MV-4-11 (cell line): ENCODE measurements at regions not wholly inside any gene's neighbourhood (a gene's known extent, or its start where the extent isn't known, plus 50 kb on each side); places are given as distances from the start of the nearest gene placed in this dataset.
A peak's percentile ranks its signal among the peaks of the same experiment; 100 is the strongest.

ENCODE experiments used
- DNase-seq: peaks from one replicate; lab custom pipeline; 2025; lab: John Stamatoyannopoulos, UW

DNA sequence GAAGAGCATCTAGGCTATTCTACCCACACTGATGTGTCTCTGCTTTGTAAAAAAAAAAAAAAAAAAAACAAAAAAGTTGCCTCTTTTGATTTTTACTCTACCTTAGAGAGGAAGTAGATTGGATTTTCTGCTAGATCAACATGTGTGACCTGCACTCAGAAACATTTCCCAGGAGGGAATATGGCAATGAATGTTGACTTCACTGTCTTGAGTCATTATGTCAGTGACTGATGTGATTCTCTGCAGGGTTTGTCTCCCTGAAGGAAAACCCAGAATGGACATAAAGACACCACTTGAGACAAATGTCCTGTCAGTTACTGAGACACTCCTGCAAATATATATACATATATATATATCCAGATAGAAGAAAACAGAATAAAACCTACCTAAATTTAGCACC lies 370.3 kb downstream of the BMPER start:
- no peak for DNase-seq

DNA sequence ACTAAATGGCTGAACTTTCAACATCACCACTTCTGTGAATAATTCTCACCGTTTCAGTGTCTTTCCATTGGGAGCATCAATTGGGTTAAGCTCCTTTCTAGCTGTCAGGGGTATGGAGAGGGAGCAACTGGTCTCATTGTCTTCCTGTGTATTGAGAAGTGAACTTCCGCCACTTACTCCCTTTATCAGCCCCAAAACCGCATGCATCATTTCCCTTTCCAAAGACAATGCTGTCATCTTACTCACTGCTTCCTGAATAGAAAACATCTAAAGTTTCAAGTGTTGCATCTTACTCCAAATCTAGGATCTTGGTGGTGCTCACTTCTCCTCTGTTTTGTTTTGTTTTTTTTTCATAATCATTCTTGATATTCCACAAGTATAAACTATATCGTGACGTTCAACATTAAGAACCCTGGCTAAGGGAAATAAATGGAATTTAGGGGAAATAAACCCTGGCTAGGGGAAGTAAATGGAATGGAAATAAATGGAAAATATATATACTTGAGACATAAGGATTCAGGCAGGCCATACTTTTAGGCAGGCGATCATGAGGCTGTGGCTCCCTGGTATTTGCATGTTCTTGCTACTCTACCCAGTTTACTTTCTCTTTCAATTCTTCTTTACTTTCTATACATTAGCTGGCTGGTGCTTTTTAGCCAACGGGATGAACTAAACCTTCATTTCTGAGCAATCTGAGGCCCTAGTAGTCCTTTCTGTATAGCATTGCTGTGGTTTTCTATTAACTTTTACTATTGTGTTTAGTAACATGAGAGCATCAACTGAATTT lies 371.9 kb downstream of the BMPER start:
- DNase-seq, result peak; percentile 93

DNA sequence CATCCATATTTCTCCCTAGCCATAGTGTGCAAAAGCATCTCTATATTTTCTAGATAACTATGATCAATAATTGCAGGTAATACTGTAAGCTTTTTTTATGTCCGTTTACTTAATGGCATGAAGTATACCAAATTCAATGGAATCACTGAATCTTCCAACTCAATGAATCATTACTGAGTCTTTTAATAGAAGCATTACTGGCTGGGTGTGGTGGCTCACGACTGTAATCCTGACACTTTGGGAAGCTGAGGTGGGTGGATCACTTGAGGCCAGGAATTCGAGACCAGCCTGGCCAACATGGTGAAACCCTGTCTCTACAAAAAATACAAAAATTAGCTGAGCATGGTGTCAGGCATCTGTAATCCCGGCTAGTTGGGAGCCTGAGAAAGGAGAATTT lies 372.5 kb downstream of the BMPER start:
- no peak for DNase-seq

DNA sequence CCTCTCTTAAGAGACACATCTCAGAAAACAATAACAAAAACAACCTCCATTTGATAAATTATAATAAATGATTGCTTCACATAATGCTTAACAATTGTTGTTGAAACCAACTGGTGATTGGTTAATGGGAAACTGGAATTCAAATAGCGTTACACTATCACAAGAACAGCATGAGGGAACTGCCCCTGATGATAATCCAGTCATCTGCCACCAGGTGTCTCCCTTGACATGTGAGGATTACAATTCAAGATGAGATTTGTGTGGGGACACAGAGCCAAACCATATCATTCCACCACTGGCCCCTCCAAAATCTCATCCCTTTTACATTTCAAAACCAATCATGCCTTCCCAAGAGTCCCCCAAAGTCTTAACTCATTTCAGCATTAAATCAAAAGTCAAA lies 375.9 kb downstream of the BMPER start:
- DNase-seq, result no peak

DNA sequence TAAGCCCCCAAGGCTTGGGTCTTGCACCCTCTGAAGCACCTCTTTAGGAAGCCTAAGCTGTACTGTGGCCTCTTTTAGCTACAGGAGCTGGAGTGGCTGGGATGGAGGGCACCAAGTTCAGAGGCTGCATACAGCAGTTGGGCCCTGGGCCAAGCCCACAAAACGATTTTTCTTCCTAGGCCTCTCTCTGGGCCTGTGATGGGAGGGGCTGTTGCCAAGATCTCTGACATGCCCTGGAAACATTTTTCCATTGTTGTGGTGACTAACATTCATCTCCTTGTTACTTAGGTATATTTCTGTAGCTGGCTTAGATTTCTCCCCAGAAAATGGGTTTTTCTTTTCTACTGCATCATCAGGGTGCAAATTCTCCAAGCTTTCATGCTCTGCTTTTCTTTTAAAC lies 375.7 kb upstream of the NPSR1 start:
- DNase-seq, result no peak

DNA sequence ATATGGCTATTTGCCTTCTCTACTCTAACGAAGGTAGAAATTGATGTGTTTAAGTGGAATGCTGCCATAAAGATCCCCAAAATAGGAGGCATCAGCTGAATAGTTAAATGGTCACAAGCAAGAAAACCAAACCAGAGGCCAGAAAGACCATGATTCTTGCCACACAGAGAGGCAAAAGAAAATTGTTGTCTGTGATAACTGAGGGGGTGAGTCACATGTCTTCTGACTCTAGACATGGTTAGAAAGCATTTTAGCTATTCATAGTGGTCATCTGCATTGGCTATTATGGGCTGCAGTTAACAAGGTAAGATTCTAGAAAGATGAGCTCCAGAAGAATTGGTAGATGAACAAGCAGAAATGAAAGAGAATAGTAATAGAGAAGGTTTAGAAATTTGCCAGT lies 361.4 kb upstream of the NPSR1 start:
- no peak for DNase-seq

DNA sequence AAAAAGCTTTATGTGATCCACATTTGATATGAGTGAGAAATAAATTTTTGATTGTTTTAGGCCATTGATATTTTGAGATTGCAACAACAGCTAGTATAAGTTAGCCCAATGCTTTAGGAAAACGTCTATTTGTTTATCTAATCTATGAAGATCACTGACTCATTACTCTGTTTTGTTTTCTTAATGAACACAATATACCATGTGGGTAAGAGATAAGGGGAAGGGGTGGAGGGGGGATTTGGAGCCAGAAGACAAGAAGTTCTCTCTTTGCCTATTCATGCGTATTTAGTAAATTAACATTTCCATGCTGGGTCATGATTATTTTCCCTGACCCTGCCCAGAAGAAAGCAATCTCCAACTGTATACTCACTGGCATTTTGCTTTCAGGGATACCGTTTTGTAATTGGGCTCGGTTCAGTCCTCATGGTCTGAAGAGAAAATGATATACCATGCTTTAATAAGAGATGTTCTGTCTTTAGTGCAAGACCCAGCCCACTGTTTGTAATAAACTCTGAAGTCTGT lies 359.5 kb upstream of the NPSR1 start:
- DNase-seq, result no peak

DNA sequence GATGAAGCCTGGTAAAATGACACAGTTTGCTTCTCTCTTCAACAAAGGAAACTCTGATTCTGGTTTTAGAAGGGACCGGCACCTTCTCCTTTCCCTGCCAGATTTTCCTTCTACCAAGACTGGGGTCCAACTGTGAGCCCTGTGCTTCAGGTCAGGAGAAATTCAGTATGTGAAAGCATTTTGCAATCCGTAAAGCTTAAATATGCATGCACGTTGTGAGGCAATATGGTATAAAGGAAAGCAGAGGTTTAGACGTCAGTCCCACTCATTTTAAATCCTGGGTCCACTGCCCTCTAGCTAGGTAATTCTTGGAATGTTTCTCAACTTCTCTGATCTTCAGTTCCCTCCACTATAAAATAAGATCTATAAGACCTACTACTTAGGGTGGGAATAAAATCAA lies 359.0 kb upstream of the NPSR1 start:
- DNase-seq, result no peak

DNA sequence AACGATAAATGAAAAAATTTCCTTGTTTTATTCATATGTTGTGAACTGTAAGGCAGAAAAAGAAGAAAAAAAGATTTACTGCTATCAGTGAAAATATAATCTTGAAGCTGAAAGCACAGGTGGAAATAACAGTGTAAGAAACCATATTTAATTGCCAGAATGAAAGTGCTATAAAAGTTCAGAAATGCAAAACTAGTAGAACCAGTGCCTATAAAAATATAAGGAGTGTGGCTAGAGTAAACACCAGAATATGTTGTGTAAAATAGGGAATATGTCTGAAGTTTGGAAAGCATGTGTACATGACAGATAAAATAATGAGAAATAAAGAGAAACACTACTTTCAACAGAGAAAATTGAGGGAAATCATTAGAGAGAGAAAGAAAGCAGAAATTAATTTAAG lies 350.5 kb upstream of the NPSR1 start:
- DNase-seq, result no peak

DNA sequence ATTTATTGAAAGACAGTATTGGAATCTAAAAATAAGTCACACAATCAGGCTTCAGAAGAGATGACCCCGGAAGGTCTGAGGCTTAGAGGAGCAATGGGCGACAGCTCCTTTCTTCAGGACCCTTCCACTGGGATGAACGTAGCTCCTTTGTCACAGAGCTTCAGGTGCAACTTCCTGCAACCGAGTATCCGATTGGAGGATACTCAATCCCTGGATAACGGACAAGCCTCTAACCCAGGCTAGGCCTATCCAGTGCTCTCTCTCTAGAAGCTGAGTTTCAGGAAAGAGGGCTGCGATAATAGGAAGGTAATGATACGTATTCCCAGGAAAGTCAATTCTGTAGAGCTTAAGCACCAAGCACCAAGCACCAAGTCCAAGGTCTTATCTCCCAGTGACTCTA lies 349.4 kb upstream of the NPSR1 start:
- DNase-seq, result no peak

DNA sequence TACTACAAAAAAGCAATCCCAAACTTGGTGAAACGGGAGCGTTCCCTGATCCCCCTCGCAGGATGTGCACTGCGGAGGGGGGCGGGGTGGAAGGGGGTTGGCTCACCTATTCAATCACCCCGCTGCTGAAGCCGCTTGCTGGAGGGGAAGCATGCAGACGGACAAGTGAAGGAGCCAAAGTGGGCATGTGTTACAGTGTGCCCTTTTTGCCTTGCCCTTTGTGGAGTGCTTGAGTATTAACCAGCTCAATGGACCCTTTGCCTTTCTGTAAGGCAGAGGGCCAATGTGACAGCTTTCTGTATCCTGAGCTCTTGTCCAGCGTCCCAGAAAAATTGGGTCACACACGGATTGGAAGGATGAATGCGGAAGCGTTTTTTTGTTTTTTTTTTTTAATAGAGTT lies 348.9 kb upstream of the NPSR1 start:
- no peak for DNase-seq

DNA sequence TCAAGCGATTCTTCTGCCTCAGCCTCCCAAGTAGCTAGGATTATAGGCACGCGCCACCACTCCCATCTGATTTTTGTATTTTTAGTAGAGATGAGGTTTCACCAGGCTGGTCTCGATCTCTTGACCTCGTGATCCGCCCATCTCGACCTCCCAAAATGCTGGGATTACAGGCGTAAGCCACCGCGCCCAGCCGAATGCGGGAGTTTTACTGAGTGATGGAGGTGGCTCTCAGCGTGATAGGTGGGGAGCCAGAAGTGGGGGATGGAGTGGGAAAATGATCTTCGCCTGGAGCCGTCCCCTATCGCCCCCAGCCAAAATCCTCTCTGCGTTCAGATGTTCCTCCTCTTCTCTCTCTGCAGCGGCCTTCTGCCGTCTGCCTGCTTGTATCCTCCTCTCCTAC lies 348.4 kb upstream of the NPSR1 start:
- no peak for DNase-seq

DNA sequence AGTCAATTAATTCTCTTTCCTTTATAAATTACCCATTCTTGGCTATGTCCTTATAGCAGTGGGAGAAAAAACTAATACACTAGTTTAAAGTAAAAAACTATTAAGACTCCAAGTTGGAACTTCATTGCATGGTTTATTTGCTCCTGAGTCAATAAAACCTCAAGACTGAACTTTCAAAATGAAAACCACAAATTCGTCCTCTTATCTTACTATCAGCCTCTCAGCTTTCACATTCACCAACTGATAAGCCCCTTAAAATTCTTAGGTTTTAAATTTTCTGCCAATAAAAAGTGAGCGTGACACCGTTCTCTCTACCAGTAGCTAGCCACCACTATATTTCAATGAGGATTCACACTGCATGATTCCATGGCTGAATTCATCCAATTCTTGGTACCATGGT lies 346.4 kb upstream of the NPSR1 start:
- no peak for DNase-seq

DNA sequence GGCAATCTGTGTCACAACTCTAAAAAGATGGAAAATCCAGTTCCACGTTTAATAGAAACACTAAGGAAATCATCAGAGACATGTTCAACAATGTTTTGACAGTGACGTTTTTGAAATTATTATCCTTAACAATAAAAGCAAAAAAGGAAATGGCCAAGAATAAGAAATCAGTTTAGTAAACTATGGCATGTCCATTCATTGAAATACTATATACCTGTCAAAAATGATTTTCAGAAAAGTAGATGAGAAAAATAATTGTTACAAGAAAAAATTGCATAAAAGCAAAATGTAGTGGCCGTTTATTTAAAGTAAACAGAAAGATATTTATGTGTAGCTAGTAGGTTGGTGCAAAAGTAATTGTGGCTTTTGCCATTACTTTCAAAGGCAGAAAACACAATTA lies 345.4 kb upstream of the NPSR1 start:
- no peak for DNase-seq

DNA sequence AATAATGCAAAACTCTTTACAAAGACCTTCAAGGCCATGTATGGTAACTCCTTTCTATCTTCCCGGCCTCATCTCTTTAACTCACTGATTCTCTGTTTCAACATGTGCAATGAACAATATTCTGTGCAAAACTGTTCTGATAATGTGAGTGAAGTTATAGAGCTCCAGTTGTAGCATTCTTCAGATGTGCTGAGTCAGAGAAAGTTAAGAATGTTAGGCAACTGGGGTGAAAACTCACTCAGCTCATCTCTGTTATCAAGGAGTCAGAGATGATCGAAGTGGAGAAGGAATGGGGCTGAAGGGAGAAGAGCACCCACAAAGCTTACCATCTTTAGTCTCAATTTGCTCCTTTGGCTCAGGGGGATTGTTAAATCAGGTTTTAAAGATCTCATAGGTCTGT lies 344.7 kb upstream of the NPSR1 start:
- no peak for DNase-seq

DNA sequence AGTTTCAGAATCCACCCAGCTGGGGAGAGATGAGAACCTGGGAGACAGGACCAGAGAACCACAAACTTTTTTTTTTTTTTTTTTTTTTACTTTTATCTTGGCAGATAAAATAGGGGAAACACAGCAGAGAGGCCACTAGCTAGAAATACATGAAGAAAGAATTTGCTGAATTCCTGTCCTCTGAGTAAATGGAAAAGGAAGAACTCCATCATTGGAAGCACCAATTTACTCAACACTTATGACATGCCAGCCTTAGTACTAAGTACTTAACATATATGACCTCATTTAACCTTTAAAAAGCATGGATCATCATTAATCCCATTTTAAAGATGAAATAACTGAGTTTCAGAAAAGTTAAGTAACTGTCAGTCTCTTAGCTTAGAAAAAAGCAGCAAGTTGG lies 343.0 kb upstream of the NPSR1 start:
- no peak for DNase-seq

DNA sequence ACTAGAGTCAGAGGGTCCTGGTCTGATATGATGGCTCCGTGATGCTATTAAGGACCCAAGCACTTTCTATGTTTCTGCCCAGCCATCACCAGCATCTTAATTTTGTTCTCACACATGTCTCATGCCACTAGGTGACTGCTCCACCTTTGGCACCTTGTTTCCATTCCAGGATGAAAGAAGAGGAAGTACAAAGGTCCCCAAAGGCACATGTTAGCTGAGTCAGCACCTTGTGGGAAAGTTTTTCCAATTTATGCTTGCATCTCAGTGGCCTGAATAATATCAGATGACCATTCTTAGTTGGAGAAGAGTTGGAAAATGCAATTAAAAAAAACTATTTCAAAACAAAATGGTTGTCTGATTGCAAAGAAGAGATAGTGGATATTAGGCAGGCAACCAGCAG lies 341.0 kb upstream of the NPSR1 start:
- no peak for DNase-seq

DNA sequence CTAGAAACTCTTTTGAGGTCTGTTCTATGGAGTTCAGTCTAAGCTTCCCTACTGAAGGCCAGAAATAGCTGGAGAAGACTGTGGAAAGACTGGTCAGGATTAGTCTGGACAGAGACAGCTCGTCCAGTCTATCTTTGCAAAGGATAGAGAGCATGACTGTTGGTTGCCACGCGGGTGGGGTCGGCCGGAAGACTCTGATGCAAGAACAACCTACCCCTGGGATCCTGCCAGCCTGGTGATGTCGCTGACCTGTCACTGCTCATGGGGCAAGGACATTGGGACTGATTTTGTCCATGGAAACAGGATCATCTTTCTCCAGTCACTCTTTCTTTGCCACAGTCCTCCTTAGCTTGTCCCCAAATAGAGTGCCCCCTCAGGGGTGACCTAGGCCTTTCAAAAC lies 337.6 kb upstream of the NPSR1 start:
- DNase-seq, result no peak

DNA sequence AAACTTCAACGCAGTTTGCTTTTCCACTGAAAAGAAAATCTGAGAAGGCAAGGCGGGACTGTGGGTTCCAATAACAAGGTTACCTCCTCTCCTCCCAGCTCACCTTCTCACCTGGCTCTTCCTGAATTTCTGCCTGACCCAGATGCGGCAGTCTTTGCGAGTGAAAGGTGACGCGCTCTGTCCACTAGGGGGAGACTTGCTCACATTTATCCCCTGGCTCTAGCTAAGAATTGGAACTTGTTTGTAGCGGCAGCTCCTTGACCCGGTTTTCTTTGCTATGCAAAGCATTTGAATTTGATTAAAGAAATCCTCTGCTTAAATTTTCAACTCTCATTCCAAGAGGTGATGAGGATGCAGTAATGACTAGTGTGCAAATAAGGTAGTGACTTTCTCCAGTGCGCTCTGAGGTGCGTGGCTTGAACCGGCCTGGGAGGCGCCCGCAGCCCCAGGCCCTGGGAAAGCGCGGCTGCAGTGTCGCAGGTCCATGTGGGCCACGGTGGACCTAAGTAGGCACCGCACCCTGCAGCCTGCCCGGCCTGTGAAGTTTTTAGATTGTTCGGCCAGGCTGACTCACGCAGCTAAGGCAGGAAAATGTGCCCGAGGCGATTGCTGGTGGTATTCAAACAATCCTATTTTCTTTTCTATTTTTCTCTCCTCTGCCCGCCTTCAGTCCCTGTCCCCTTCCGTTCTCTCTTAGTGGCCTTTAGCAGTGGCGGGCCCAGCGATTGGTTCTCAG lies 336.9 kb upstream of the NPSR1 start:
- DNase-seq, result peak; percentile 20

DNA sequence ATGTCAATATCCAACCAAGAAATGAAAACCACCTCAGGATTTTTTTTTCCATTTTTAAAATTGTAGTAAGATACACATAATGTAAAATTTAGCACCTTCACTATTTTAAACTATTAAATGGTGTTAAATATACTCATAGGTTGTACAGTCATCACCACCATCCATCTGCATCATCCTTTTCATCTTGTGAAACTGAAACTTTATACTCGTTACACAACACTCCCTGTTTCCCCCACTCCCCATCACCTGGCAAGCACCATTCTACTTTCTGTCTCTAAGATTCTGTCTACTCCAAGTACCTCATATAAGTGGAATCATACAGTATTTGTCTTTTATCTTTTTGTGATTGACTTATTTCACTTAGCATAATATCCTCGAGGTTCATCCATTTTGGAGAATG lies 335.2 kb upstream of the NPSR1 start:
- no peak for DNase-seq

DNA sequence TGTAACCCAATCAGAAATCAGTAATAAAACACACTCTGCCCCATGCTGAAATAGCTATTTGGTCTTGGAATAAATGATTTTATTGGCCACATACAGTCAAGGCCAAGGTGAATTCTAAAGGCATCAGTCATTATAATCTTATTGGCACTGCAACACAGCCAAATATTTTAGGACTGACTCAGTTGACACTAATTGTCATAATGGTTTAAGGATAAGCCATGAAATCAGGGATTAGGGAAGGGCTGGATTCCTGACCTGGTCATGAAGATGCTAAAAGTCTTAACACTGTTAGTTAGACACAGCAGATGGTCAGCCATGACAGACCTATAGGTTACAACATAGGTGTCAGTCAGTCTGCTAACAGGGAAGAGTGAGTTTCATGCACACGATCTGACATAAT lies 330.3 kb upstream of the NPSR1 start:
- no peak for DNase-seq

DNA sequence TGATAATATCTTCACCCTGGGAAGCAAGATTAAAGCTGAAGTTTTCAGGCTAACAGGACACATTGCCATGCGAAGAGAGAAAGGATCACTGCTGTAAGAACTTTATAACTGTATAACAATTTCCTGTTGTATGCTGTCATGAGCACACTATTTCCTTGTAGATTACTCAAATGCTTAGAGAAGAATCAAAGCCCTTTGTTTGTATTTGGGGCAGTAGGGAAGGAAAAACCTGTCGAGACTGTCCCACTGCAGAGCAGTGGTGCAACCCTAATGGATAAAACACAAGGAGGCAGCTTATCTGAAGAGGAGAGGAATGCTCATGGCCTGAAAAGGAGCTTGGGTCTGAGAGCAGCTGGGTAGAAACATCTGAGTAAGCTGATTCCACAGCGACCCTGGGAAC lies 327.7 kb upstream of the NPSR1 start:
- DNase-seq, result no peak

DNA sequence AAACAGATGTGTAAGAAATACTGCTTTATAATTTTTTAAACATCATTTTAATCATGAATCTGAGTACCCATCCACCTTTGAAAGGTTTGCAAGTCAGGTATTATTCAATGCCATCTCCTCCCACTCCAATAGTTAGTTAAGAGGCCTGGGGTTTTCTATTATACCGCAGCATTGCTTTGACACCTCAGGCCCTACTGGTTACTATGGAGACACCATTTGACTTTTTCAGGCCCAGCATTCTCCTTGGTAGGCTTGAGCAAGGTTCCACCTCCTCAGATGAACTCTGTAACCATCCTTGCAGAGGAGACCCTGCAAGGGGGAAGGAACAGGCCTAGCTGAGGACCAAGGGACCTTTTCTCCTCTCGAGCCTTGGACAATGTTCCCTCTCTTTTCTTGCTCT lies 326.9 kb upstream of the NPSR1 start:
- DNase-seq, result no peak

DNA sequence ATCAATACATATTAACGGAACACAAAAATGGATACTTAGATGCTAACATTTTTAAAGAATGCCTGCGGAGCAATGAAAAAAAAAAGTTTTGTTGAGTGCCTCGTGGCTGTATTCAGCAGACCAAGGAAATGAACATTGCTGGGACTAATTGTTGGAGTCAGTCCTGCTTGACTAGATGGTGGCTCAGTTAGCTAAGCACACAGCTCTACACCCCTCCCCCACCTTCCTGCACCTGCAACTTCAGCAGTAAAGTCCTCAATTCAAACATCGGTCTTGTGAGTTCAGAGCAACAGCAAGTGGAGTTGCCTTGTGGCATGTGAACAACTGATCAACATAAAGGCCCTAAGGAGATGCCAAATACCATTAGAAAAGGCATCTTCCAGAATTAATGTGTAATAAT lies 326.0 kb upstream of the NPSR1 start:
- no peak for DNase-seq
